GM19023 (cell line): ENCODE measurements at regions not wholly inside any gene's neighbourhood (a gene's known extent, or its start where the extent isn't known, plus 50 kb on each side); places are given as distances from the start of the nearest gene placed in this dataset.
A peak's percentile ranks its signal among the peaks of the same experiment; 100 is the strongest.
"Not testable (repeated sequence)": the region's sequence is repeated elsewhere in the genome, so short reads cannot be mapped to it uniquely, and the experiment has no call there.

Source experiments
- ATAC-seq: cut with Tn5 transposase; IDR thresholded peaks from one replicate; pipeline ENCODE4 v1.9.1; 2021; ENCODE audit warnings: mild to moderate bottlenecking, moderate library complexity; ENCODE audit not compliant: unreplicated experiment

- not testable (repeated sequence) for ATAC-seq
Observed at GRCh38 chr2:8561692-8562091, 120.2 kb upstream of the ID2 start.

DNA sequence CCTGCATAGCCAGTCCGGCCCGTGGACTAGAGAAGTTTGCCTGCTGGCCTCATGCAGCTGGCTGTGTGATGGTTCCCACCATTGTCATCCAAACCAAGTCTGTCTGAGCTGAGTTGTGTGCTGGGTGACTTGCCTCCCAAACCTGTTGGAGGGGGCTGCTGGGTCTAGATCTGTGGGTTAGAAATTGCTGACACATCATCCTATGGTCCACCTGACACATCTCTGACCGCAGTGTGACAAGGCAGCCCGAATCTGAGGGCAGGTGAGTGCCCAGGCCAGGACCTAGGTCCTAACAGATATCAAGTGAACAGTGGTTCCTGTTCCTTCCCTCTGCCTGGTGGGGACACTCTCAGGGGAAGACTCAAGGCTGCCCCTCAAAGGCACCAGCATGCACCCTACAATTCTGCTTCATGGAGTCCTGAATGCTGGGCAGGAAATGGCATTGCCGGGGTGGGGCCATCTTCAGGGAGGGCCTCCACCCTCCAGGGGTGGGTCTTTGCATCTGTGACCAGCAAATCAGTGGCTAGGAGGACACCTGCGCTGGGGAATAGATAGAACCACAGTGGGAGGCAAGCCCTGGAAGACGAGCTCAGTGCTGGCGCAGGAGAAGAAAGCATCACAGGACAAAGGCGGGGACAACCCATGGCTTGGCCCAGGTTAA is 117.9 kb upstream of the ID2 start:
- no peak for ATAC-seq

- ATAC-seq = no peak
Observed at GRCh38 chr2:8564475-8564874, 117.4 kb upstream of the ID2 start.

DNA sequence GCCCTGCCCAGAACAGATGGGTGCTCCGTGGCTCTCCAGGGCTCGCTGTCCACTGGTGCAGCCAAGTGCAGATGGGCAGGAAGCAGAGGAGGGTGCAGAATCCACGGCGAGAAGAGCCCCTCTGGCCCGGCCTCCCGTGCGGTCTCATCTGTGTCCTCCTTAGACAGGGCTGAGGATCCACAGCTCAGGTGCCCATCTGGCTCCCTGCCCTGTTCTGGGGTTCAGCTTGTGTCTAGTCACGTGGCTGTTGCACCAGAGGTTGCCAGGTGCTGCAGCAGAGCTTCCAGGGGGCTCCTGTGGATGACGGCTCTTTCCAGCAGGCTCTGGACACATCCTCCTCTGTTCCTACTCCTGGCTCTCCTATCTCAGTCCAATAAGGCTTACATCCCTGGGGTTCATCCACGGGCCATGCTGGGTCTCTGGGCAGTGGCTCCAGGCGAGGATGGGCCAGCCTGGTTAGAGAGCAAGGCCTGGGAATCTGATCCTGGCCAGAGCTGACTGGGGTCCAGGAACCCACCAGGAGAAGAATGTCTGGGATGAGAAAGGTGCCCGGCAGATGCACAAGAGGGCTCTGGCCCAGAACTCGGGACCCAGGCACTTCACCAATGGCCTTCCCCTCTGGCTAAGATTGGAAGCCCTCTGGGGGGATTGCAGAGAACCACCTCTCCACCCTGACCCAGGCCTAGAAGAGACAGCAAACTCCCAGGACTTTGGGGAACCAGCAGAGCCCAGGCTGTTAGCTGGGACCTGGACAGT is 116.3 kb upstream of the ID2 start:
- no peak for ATAC-seq

GRCh38 chr2:8566155-8566670 is 115.6 kb upstream of the ID2 start:
- ATAC-seq = no peak

DNA sequence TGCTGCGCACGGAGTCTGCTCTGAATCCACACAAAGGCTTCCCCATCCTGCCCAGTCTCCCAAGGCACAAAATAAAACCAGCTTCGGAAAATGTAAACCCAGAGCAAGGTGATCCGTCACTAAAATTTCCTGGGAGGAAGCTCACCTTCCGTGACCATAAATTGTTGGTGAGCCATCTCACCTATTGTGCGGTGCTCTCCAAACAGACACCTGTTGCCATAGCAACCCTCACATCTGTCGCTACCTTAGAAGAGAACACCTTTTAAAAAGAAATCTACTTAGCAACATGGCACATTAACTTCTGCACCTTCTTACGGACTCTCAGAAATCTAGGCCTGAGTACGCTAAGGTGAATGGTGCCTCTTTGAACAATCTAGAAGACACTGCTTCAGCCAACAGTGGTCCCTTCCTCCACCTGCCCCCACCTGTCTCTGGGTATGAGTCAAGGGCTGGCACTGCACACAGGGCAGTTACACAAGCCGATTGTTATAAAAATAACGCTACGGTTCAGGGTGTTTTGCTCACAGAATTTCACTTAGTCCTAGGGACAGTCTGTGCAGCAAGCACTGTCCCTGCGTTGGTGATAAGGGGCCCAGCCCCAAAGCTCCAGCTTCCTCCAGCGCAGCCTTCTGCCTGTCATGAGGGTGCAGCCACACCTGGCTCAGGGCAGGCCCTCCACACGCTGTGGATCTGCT is 114.9 kb upstream of the ID2 start:
- no peak for ATAC-seq

GRCh38 chr2:8567469-8568260 is 114.2 kb upstream of the ID2 start:
- no peak for ATAC-seq

DNA sequence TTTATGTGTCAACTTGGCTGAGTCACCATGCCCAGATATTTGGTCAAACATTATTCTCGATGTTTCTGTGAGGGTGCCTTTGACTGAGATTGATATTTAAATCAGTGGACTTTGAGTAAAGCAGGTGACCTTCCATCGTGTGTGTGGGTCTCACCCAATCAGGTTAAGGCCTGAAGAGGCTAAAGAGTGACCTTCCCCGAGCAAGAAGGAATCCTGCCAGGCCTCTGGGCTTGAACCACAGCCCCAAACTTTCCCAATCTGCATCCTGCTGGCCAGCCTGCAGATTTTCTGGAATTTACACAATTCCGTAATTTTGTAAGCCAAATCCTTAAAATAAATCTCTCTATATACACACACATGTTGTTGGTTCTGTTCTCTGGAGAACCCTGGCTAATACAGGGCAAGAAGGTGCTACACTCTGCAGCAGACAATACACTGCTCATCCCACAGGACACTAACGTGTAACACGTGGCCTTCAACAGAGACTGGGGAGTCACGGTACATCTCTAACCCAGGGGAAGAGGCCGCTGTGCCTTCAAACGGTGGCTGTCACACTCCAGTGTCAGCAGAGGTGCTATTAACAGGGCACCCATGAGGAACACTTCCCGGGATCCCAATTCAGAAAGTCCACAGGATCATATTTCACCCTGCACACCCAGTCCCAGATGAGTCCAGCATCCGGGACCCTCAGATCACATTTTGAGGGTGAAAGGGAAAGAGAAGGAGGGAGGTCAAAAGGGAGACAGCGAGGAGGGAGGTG is 113.1 kb upstream of the ID2 start:
- no peak for ATAC-seq

GRCh38 chr2:8569332-8569930 is 112.4 kb upstream of the ID2 start:
- no peak for ATAC-seq

- no peak for ATAC-seq
Observed at GRCh38 chr2:8570637-8571036, 111.2 kb upstream of the ID2 start.

- no peak for ATAC-seq
Observed at GRCh38 chr2:8571301-8571791, 110.5 kb upstream of the ID2 start.

DNA sequence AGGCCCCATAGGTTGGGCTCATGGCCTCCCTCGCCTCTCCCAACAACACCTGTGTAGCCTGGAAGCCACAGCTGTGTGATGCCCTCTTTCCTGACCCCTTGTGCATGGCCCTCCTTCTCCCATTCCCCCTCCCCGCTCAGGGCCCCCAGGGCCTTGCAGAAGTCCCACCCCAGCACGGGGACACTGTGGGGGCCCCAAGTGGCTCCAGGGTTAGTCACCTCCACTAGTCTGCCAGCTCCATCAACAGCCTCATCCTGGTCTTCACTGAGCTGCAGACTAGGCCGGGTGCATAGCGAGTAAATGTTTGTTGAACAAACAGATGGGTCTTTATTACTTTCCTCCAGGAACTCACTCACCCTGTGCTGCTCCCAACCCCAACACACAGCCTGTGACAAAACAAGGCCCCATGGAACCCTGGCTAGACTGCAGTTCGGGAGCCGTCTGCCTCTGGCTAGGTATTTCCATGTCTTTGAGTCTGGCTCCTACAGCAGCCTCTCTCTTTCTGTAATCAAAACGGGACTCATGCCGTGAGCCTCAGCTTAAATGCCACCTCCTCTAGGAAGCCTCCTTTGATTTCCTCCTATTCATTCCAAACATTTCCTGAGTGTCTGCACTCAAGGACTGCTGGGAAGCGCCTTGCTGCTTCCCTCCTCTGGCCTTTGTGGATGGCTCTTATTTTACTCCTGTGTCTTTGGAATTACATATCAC is 109.9 kb upstream of the ID2 start:
- no peak for ATAC-seq

DNA sequence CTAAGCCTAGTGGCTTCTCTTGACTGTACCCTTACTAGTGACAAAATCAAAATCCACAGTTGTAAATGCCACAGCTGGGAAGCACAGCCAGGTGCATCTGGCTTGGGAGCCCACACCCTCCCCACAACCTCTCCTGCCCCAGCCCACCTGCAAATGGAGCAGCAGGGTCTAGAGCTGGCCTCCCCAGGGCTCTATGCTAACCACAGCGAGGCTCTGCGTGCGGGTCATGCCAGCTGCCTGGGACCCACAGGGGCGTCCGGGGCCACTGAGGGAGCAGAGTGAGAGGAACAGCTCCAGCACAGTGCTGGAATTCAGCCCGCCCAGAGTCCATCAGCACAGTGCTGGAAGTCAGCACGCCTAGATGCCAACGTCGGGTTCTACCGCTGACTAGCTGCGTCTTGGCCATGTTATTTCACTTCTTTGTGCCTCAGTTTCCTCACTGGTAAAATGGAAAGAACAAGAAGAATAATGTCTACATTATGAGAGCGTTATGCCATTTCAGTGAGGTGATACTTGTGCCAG is 109.1 kb upstream of the ID2 start:
- no peak for ATAC-seq

GRCh38 chr2:8573234-8573941 is 108.5 kb upstream of the ID2 start:
- ATAC-seq = no peak

DNA sequence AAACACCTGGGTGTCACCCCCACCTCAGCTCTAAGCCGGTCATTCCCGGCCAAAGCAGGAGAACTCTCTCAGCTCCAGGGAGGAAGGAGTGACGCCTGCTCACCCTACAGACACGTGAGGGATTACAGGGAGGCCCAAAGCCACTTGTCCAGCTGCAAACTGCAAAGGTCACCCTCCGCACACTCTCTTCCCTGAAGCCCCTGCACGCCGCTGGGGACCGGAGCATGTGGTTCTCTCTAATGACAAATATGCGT is 108.0 kb upstream of the ID2 start:
- ATAC-seq = no peak

DNA sequence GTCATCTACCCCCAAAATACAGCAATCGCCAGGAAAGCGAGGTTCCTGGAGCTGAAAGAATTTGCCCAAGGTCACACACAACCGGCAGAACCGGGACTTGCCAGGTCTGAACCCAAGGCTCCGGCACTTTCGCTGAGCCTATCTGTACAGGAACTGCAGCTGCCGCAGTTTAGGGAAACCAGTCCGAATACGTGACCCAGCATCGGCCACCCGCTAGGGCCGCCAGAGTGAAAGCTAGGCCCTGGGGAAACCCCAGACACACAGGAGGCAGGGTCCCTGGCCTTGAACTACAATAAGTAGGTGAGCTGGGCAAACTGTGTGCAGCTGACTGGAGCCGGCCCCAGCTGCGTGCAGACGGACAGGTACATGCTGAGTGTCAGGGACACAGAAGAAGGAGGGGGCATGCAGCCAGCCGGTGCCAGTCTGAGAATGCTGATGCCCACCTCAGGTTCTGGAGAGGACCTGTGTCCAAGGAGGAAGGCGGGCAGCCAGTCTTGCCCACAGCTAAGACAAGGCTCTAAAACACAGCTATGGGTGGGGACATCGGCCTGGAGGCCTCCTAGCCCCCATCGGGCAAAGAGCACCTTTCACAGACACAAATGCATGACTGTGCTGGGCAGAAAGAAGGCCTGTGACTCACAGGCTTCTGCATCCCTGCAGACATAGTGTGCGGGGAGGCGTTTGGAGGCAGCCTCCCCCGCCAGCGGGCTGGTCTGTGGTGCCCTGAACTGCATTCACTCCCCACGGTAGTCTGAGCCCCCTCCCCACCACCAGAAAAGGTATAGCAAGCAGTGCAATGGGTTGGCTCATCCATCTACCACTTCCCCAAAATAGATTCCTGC is 107.4 kb upstream of the ID2 start:
- ATAC-seq = peak; percentile 69

DNA sequence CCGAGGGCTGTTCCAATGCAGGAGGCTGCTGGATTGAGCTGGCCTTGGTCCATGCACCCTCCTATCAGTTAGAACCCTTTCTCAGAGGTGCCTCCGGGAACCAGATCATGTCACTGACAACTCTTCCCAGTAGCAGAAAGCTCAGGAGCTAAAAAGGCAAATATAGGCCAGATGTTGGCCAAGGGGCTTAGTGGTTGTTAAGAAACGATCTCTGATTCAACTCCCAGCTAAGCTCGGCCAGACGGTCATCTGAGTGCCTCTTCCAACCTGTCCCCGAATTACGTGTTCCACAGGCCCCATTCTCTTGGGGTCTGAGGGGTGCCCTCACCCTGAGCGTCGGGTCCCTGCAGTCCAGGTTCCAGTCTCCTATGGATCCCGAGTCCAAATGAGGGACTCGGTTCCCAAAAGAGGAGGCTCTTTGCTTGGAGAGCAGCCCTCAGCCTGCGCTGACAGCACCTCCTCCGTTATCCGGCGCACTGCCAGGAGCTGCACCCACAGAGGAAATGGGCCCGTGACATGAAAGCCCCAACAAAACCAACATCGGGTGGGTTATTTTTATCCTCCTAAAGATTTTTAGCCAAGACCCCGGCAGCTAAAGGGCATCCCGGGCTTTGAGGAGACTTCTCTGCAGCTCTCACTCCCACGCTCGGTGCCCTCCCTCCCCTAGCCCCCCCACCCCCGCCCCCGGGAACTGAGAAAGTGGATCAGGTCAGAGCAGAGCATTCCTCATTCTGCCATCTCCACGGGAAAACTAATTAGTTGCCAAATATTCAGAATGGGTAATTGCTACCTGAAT is 106.6 kb upstream of the ID2 start:
- ATAC-seq = no peak
